Spleen (tissue), 7 donors: ENCODE measurements at regions not wholly inside any gene's neighbourhood (a gene's known extent, or its start where the extent isn't known, plus 50 kb on each side); places are given as distances from the start of the nearest gene placed in this dataset.

ENCODE experiments used
- CTCF ChIP-seq, 11 experiments: fragments of 200-600 bp in 7 of 11; fragments of 450-650 bp in 4 of 11; sonication (generic) in 4 of 11; IDR thresholded peaks in 8 of 11; conservative IDR thresholded peaks in 3 of 11; 1 replicate in 7 of 11; 2 replicates in 4 of 11; pipeline versions ENCODE4 v1.4.0 to v1.8.0; 2016 to 2021; ENCODE audit warnings: antibody characterized with exemption in 11 of 11, inconsistent platforms in 4 of 11, mild to moderate bottlenecking in 1 of 11
- POLR2A ChIP-seq, 3 donors: fragments of 450-650 bp; IDR thresholded peaks; one replicate each; pipeline ENCODE4 v1.5.1; 2017; ENCODE audit warnings: antibody characterized with exemption in 3 of 3, mild to moderate bottlenecking in 1 of 3
- donor health status: DM: no; HTN: no; CAD: no; lungs with moderate emphysema.
- donor health status: DM: no; HTN: no; CAD: no.
- donor health status: DM: no; HTN: no; CAD: no.

- no peak for TF ChIP-seq CTCF (IDR thresholded peaks at IDR 0.05 in 8 of 11, conservative IDR thresholded peaks at IDR 0.05 in 3 of 11)
- TF ChIP-seq POLR2A (IDR thresholded peaks at IDR 0.05) = no peak
These were observed 125.6 kb upstream of the LMO4 start for GRCh38 chr1:87202922-87203655.
